ENCODE measurements at regions not wholly inside any gene's neighbourhood (a gene's known extent, or its start where the extent isn't known, plus 50 kb on each side); places are given as distances from the start of the nearest gene placed in this dataset.

DNA sequence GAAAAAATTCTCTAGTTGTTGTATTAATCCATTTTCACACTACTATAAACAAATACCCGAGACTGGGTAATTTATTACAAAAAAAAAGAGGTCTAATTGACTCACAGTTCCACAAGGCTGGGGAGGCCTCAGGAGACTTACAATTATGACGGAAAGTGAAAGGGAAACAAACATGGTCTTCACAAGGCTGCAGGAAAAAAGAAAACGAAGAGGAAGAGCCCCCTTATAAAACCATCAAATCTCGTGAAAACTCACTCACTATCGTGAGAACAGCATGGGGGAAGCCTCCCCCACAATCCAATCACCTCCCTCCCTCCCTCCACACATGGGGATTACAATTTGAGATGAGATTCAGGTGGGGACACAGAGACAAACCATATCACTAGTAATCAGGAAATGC is 61.7 kb upstream of the SPTBN1 start:
- no peak for DNase-seq
- H3K4me1 ChIP-seq, result peaks cover 36% of the 10 kb centered on the region
- no peaks in the 10 kb centered on the region for H3K36me3 ChIP-seq
- H3K4me3 ChIP-seq, result peak overlapping the region; percentile 4
- intact Hi-C loops (cut with micrococcal nuclease), result no loop called here
- TF ChIP-seq CTCF (IDR thresholded peaks at IDR 0.05; ENCODE audit: borderline replicate concordance), result no peak
- H3K27me3 ChIP-seq (ENCODE audit: low read depth), result no peaks in the 10 kb centered on the region
- peak overlapping the region; percentile 65 for H3K27ac ChIP-seq (replicated peaks)
- H3K9me3 ChIP-seq (replicated peaks), result no peaks in the 10 kb centered on the region

- no peaks in the 10 kb centered on the region for H3K27me3 ChIP-seq (ENCODE audit: low read depth)
- intact Hi-C loops (cut with micrococcal nuclease), result no loop called here
- DNase-seq, result no peak
- no peak overlapping the region for H3K27ac ChIP-seq (replicated peaks)
- peaks cover 24% of the 10 kb centered on the region for H3K4me1 ChIP-seq
- H3K9me3 ChIP-seq (replicated peaks), result no peaks in the 10 kb centered on the region
- no peak overlapping the region for H3K4me3 ChIP-seq
- H3K36me3 ChIP-seq, result no peaks in the 10 kb centered on the region
- TF ChIP-seq CTCF (IDR thresholded peaks at IDR 0.05; ENCODE audit: borderline replicate concordance), result no peak
These were observed 60.0 kb upstream of the SPTBN1 start for GRCh38 chr2:54396107-54396506.

GRCh38 chr2:54396798-54397197 is 59.3 kb upstream of the SPTBN1 start:
- intact Hi-C loops (cut with micrococcal nuclease), result no loop called here

DNA sequence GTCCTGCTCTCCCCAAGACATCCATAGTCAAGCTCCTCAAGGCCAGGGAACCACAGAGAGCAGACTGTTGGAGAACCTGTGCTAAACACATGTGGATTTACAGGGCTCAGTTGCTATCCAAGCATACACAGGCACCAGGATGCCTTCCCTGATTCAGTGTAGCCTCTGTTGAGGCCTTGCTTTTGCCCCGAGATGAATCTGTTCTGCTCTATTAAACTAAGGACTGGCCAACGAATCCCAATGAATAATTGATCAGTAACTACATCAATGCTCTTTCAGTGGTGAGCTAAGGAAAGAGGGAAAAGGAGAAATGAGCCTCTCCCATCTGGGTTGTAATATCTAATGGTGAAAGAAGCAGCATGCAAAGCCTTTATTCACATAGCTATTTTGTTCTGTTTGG is 58.7 kb upstream of the SPTBN1 start:
- Histone ChIP-seq H3K9me3 (replicated peaks) (no peaks in the 10 kb centered on the region), H3K27ac (replicated peaks) (peak overlapping the region; percentile 7), H3K4me1 (peaks cover 19% of the 10 kb centered on the region), H3K27me3 (ENCODE audit: low read depth) (no peaks in the 10 kb centered on the region), H3K36me3 (no peaks in the 10 kb centered on the region), H3K4me3 (no peak overlapping the region)
- no peak for DNase-seq
- intact Hi-C loops (cut with micrococcal nuclease), result no loop called here
- no peak for TF ChIP-seq CTCF (IDR thresholded peaks at IDR 0.05; ENCODE audit: borderline replicate concordance)

More at GRCh38 chr2:54396798-54397197, 59.3 kb upstream of the SPTBN1 start:
- no peak for DNase-seq
- no peak for TF ChIP-seq CTCF (IDR thresholded peaks at IDR 0.05; ENCODE audit: borderline replicate concordance)
- no peaks in the 10 kb centered on the region for H3K9me3 ChIP-seq (replicated peaks)
- no peak overlapping the region for H3K4me3 ChIP-seq
- H3K27me3 ChIP-seq (ENCODE audit: low read depth), result no peaks in the 10 kb centered on the region
- peaks cover 20% of the 10 kb centered on the region for H3K4me1 ChIP-seq
- no peaks in the 10 kb centered on the region for H3K36me3 ChIP-seq
- H3K27ac ChIP-seq (replicated peaks), result no peak overlapping the region

DNA sequence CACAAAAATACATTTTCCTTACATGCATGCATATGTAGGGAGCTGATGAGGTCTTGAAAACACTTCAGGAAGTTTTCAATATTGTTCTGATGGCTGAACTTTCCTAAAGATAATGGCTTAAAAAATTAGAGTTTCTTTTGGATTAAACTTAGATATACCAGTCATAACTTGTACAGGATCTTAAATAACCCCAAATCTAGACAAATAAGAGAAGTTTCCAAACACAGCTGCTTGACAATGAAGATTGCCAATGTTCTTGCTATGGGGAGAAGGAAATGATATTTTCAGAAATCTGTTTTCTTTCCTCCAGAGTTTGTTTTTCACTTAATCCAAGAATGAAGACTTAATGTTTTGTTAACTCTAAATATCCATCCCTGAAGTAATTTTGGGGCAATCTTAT is 54.6 kb upstream of the SPTBN1 start:
- Histone ChIP-seq H3K9me3 (replicated peaks) (no peaks in the 10 kb centered on the region), H3K27me3 (ENCODE audit: low read depth) (no peaks in the 10 kb centered on the region), H3K36me3 (no peaks in the 10 kb centered on the region), H3K4me3 (no peak overlapping the region), H3K27ac (replicated peaks) (peak overlapping the region; percentile 88), H3K4me1 (peaks cover 29% of the 10 kb centered on the region)
- intact Hi-C loops (cut with micrococcal nuclease), result no loop called here
- TF ChIP-seq CTCF (IDR thresholded peaks at IDR 0.05; ENCODE audit: borderline replicate concordance), result no peak
- no peak for DNase-seq

DNA sequence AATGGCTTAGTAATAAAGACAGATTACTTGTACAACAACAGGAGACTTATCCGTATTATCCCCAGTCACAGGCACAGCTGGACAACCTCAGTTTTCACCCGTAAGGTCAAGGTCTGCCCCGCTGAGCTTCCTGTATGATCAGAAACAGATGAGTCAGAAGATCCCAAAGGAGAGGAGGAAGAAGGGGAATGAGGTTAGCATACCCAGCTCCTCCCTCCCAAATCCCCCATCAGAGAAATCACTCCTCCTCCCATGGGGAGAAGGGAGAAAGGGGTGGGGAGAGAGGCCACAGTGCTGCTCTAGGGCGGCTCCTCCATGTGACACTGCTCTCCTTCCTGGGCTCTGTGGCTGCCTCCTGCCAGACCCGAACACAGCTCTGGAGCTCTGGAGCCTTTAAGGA is 53.8 kb upstream of the SPTBN1 start:
- Histone ChIP-seq H3K4me3 (no peak overlapping the region), H3K27me3 (ENCODE audit: low read depth) (no peaks in the 10 kb centered on the region), H3K9me3 (replicated peaks) (no peaks in the 10 kb centered on the region), H3K36me3 (no peaks in the 10 kb centered on the region), H3K27ac (replicated peaks) (peak overlapping the region; percentile 88), H3K4me1 (peaks cover 29% of the 10 kb centered on the region)
- no peak for TF ChIP-seq CTCF (IDR thresholded peaks at IDR 0.05; ENCODE audit: borderline replicate concordance)
- intact Hi-C loops (cut with micrococcal nuclease), result no loop called here
- DNase-seq, result peak; percentile 66
